Amniotic epithelial cell (primary cell): ENCODE measurements at regions not wholly inside any gene's neighbourhood (a gene's known extent, or its start where the extent isn't known, plus 50 kb on each side); places are given as distances from the start of the nearest gene placed in this dataset.
"Not testable (repeated sequence)": the region's sequence is repeated elsewhere in the genome, so short reads cannot be mapped to it uniquely, and the experiment has no call there.

ENCODE experiments used
- DNase-seq: peaks from one replicate; pipeline ENCODE4 v3.0.0-alpha.2; 2010; ENCODE audit warnings: low read depth

DNA sequence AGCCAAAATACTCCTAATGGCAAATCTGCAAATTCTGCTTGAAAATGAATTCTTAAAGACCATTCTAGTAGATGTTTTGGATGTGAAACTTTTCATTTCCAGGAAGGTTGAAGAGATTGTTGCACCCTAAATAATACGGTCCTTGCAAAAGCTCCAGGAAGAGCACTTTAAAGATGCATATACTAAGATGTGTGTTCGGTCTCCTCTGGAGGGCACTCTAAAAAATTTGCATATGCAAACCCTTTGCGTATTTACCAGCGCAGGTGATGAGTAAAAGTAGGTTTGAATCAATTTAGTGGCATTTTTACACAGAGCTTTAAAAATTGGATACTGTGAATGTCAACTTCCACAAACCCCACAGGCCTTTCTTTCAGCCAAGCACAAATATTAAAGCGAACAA is 378.1 kb upstream of the SORCS1 start:
- DNase-seq = no peak

GRCh38 chr10:107542016-107542415 is 377.5 kb upstream of the SORCS1 start:
- no peak for DNase-seq

DNA sequence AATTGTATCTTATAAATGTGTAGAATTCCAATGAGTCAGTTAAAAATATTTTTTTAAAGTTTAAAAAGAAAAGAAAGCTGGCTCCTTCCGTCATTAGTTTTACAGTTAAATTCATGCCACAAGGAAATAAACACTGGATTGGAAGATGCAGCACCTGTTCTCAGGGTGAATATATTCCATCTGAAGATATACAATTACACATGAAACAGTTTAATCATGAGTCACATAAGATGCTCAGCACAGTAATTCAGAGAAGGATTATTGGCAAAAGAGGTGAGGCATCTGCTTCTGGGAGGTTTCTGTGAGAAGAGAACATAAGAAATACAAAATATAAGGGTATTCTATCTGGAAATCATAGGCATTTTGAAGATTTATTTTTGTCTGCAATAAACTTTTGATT is 376.5 kb upstream of the SORCS1 start:
- DNase-seq = no peak

DNA sequence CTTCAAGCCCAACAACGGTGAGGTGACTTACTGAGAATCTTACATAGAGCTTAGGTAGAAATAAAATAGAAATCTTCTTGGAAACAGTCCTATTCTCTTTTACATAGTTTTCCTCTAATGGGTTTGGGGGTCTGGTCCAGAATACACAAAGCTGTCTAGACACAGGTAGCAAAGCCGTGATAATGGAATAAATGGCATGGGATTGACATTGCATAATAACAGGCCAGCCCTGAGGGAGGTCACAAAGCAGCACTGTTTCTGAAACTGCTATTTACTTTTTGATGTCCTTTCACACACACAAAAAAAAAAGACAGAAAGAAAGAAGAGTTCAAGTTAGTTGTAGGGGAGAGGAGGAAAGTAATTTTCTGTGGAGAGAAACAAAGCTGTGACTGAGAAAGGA is 364.8 kb upstream of the SORCS1 start:
- DNase-seq = no peak

GRCh38 chr10:107520348-107520747 is 355.8 kb upstream of the SORCS1 start:
- no peak for DNase-seq

- no peak for DNase-seq
Measured at GRCh38 chr10:107517811-107518210, 353.3 kb upstream of the SORCS1 start.

DNA sequence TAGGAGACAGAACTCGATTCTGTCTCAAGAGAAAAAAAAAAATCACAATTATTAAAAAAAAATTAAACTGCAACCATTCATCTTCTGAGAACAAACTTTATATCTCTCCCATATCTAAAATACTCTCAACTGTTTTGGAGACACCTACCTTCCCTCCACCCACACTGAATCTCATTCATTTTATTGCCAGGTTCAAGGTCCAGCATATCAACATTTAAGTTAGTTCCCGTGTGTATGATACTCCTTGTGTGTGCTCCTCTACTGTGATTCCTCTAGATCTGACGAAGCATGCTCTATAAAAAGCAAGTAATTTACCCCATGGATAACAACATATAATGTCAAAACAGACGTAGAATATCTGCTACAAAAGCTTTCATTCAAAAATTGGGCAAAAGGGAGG is 351.8 kb upstream of the SORCS1 start:
- DNase-seq = no peak

GRCh38 chr10:107504011-107504410 is 339.5 kb upstream of the SORCS1 start:
- not testable (repeated sequence) for DNase-seq

DNA sequence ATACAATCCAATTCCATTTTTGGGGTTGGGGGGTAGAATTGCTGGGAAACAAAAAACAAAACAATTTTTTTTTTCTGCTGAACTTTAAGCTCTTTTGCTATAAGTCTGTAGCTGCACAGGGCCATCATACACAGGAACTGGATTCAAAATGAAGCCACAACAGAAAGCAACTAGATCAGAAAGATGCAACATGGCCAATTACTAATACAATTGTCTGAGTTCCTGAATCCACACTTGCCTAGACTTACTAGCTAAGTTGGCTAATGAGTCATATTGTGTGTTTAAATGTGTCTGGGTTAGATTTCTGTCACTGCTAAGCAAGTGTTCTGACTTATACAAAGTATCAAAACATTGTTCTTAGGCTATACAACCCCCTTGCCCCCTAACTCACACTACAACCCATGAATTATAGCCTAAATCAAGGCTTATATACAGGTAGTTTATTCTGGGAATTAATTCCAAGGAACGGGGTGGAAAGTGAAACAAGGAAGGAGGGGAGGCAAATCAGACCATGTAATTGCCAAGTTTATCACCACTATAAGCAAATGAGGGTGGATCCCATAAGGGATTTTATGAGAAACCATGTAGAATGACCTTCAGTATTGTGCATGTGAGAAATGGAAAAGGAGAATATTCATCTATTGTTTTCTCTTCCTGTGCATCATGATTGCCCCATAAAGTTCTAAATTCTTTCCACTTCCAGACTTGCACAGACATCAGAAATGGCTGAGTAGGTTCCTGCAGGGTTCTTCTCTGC is 337.9 kb upstream of the SORCS1 start:
- DNase-seq = no peak

DNA sequence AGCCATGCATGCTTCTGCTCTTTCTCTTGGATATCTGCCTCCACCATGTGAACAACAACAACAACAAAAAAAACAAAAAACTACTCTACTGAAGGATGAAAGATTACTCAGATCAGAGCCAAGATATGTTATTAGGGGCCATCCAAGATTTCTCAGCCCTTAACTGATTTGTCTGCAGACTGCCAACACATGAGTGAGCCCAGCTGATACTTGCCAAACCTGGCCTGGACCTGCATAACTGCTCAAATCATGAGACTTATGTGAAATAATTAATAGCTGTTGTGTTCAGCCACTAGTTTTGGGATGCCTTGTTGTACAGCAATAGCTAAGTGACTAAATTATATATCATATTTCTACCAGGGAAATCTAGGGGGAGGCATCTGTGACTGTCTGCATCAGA is 334.5 kb upstream of the SORCS1 start:
- no peak for DNase-seq

DNA sequence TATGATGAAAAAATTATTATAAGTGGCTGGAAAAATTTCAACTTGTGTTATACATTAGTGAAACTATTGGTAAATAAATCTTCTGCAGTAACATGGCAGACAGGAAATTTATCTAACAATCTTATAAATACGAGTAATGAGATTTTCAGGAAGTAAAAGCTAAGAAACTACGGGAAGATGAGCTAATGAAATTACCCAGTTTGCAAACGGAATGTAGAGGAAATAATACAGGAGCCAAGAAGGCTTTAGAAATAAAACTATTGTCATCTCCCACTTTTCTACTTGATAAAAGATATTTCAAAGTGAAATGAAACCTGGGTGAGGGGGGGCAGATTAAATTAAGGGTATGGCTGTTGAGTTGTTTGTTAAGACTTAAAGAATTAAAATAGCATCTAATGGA is 332.5 kb upstream of the SORCS1 start:
- no peak for DNase-seq

GRCh38 chr10:107496594-107496993 is 332.1 kb upstream of the SORCS1 start:
- peak; percentile 13 for DNase-seq

DNA sequence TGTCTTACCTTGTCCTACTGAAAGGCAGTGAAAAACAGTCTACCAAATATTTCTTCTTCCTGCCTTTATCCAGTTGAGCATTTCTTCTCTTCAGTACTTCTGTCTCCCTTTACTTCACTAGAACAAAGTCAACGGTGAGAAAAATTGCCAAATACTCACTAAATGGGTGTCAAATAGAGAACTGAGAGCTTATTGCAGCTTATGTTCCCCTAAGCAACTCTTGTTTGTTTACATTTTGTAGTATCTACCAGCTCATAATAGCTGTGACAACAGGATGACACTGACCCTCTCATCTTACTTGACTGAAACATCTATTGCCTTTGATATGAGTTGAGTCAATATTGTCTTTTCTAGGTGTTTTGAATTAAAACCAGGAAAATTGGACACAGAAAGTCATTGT is 327.9 kb upstream of the SORCS1 start:
- no peak for DNase-seq

DNA sequence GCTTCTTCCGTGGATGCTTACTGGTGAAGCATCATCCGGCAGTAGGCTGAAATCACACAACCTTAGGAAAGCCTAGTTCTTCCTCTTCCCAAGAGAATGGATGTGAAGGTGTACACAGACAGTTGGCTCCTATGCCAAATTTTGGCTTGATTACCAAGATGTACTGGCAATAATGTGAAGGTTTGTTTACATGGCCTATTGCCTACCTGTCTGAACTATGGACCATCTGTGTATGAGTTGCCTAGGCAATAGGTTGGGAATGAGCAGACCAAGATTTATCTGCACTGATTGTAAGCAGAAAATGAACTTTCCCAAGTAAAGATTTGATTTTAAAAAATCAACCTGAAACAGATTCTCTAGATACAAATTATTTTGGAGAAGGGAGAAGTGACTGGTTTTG is 325.9 kb upstream of the SORCS1 start:
- DNase-seq = no peak

DNA sequence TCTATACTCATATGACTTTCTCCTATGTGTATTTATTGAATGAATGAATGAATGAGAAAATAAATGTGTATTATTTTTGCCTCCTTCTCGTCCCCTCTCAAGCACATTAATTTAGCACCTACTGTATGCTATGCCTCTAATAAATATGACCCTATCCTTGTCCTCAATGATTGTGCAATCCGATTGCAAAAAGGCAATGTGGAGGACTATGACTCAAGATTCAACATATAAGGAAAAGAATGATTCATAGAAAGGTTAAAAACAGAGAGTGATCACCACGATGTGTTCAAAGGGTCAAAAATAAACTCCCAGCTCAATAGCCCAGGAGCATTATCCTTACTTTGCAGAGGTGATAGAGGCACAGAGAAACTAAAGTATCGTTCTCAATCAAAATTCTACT is 322.8 kb upstream of the SORCS1 start:
- DNase-seq = peak; percentile 11

- no peak for DNase-seq
Measured at GRCh38 chr10:107485019-107485418, 320.5 kb upstream of the SORCS1 start.

DNA sequence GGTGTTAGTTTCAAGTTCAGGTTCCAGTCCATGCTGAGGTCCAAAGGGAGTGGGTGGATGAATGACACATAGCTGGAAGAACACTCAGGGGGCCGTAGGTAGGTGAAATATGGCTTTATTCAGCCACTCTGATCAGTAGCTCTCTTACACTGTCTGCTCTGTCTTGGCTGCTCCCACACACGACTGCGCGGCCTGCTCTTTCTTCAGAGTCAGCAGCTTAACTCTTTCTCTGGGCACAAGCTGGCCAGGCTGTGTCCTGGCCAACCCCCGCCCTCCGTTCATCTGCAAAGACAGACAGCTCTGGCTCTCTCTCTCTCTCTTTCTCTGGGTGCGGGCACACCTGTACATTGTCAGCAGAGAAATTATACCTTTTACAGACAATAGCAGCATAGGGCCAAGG is 317.4 kb upstream of the SORCS1 start:
- no peak for DNase-seq

GRCh38 chr10:107481224-107481623 is 316.7 kb upstream of the SORCS1 start:
- no peak for DNase-seq

DNA sequence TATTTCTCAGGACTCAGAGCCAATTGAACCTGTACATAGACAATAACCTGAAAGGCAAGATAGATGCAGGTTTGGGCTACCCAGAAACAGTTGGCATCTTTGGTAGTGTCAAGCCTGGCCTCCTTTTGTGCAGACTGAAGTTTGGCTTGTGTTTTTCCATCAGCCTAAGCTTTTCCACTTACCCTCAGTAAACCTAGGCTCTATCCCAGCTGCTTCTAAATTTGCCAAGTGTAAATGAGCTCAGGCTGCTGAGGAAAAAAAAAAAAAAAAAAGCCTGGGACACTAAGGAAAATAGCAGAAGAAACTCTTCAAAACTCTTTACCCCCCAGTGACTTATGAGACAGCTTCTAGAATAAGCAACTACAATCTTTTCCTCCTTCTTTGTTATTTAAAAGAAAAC is 316.3 kb upstream of the SORCS1 start:
- DNase-seq = no peak

DNA sequence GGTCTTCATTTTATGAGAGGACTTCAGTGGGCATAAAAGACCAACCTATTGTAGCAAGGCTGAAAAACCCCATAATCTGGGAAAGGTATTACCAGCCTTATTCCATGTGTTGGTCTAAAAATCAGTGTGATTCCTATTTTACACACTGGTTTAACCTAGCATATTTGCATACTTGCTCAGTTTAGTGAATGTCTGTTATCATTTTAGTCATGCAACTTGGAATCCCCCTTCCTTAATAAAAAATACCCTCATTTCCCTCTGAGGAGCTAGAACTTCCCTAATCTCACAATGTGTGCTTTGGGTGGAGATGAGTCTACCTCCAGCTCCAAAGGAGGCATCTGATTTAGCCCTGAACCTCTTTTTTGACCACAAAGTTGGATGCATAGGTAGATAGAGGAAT is 312.8 kb upstream of the SORCS1 start:
- no peak for DNase-seq

GRCh38 chr10:107476408-107476807 is 311.9 kb upstream of the SORCS1 start:
- no peak for DNase-seq

- DNase-seq = no peak
Measured at GRCh38 chr10:107474650-107475049, 310.1 kb upstream of the SORCS1 start.

DNA sequence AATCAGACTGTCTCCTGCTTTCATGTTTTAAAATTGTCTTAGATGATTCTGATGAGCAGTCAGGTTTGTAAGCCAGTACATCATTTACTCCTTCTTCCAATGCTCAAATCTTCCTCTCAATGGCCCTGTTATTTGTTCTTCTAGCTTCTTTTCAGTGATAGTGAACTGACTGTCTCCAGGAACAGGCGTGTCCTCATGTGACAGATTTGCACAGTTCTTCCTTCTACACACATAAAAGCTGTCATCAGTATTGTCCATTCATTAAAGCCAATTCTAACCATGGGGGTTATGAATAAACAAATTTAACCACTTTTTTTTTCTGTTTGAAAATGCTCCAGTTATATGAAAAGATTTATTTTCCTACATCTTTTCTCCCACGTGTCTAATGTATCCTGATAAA is 308.7 kb upstream of the SORCS1 start:
- no peak for DNase-seq

GRCh38 chr10:107471911-107472310 is 307.4 kb upstream of the SORCS1 start:
- no peak for DNase-seq

GRCh38 chr10:107453561-107453960 is 289.1 kb upstream of the SORCS1 start:
- no peak for DNase-seq
